OCI-LY7 (cell line): ENCODE measurements at regions not wholly inside any gene's neighbourhood (a gene's known extent, or its start where the extent isn't known, plus 50 kb on each side); places are given as distances from the start of the nearest gene placed in this dataset.

Source experiments
- CTCF ChIP-seq: fragments of 200-600 bp; sonication (generic); conservative IDR thresholded peaks from 2 replicates; pipeline ENCODE4 v1.5.1; 2014; ENCODE audit warnings: mild to moderate bottlenecking, antibody characterized with exemption, low read length, moderate library complexity, mixed read lengths
- EZH2phosphoT487 ChIP-seq: fragments of 200-600 bp; sonication (generic); IDR thresholded peaks from 2 replicates; pipeline ENCODE4 v1.6.1; 2018; ENCODE audit warnings: low read depth, borderline replicate concordance, mild to moderate bottlenecking, mixed run types, antibody characterized with exemption, low read length, moderate library complexity, mixed read lengths

GRCh38 chr10:63057509-63057908 lies 75.6 kb upstream of the NRBF2 start:
- TF ChIP-seq CTCF (no peak), EZH2phosphoT487 (no peak)
